NCI-H774 (cell line): ENCODE measurements at regions not wholly inside any gene's neighbourhood (a gene's known extent, or its start where the extent isn't known, plus 50 kb on each side); places are given as distances from the start of the nearest gene placed in this dataset.
"Not testable (repeated sequence)": the region's sequence is repeated elsewhere in the genome, so short reads cannot be mapped to it uniquely, and the experiment has no call there.

Experiments used
- DNase-seq: peaks from one replicate; lab custom pipeline; 2025; lab: John Stamatoyannopoulos, UW

- no peak for DNase-seq
These were observed 202.9 kb upstream of the LRRTM4 start for GRCh38 chr2:77725045-77725444.

- DNase-seq: not testable (repeated sequence)
These were observed 212.6 kb upstream of the LRRTM4 start for GRCh38 chr2:77734662-77735340.

- DNase-seq: no peak
These were observed 215.1 kb upstream of the LRRTM4 start for GRCh38 chr2:77737236-77737635.

GRCh38 chr2:77746780-77747179, 224.6 kb upstream of the LRRTM4 start:
- DNase-seq: no peak

GRCh38 chr2:77753710-77754345, 231.7 kb upstream of the LRRTM4 start:
- peak; percentile 17 for DNase-seq

GRCh38 chr2:77767388-77768076, 245.4 kb upstream of the LRRTM4 start:
- DNase-seq: no peak

- no peak for DNase-seq
These were observed 246.3 kb upstream of the LRRTM4 start for GRCh38 chr2:77768508-77768907.

GRCh38 chr2:77778917-77779316, 256.7 kb upstream of the LRRTM4 start:
- DNase-seq: no peak

GRCh38 chr2:77793500-77793899, 271.3 kb upstream of the LRRTM4 start:
- not testable (repeated sequence) for DNase-seq

GRCh38 chr2:77796397-77796796, 274.2 kb upstream of the LRRTM4 start:
- DNase-seq: no peak

GRCh38 chr2:77797088-77797487, 274.9 kb upstream of the LRRTM4 start:
- no peak for DNase-seq

- DNase-seq: no peak
These were observed 278.2 kb upstream of the LRRTM4 start for GRCh38 chr2:77800410-77800809.

GRCh38 chr2:77807531-77808215, 285.5 kb upstream of the LRRTM4 start:
- DNase-seq: no peak

GRCh38 chr2:77808599-77808998, 286.4 kb upstream of the LRRTM4 start:
- DNase-seq: no peak

- DNase-seq: no peak
These were observed 291.4 kb upstream of the LRRTM4 start for GRCh38 chr2:77813599-77813998.

- no peak for DNase-seq
These were observed 294.4 kb upstream of the LRRTM4 start for GRCh38 chr2:77816618-77817017.

- DNase-seq: no peak
These were observed 296.0 kb upstream of the LRRTM4 start for GRCh38 chr2:77818186-77818585.

- no peak for DNase-seq
These were observed 300.9 kb upstream of the LRRTM4 start for GRCh38 chr2:77823028-77823427.

GRCh38 chr2:77831060-77831459, 308.9 kb upstream of the LRRTM4 start:
- no peak for DNase-seq

- no peak for DNase-seq
These were observed 309.3 kb upstream of the LRRTM4 start for GRCh38 chr2:77831471-77831870.

- DNase-seq: no peak
These were observed 309.7 kb upstream of the LRRTM4 start for GRCh38 chr2:77831898-77832297.

GRCh38 chr2:77834360-77835002, 312.3 kb upstream of the LRRTM4 start:
- no peak for DNase-seq
